Peyer's patch (tissue), 4 donors: ENCODE measurements at regions not wholly inside any gene's neighbourhood (a gene's known extent, or its start where the extent isn't known, plus 50 kb on each side); places are given as distances from the start of the nearest gene placed in this dataset.

Source experiments
- DNase-seq, 3 donors: peaks; one replicate each; pipeline ENCODE4 v3.0.0-alpha.2; 2017 to 2019
- H3K27ac ChIP-seq, 4 donors: fragments of 200-600 bp; sonication (generic); one replicate each; pipeline ENCODE4 v1.5.1; 2016 to 2019
- H3K27me3 ChIP-seq, 2 donors: fragments of 200-600 bp; sonication (generic); one replicate each; pipeline ENCODE4 v1.5.1; 2019
- H3K36me3 ChIP-seq, 3 donors: fragments of 200-600 bp; sonication (generic); one replicate each; pipeline ENCODE4 v1.5.1; 2016 to 2019
- H3K4me1 ChIP-seq, 4 donors: fragments of 200-600 bp; sonication (generic); one replicate each; pipeline ENCODE4 v1.5.1; 2016 to 2019
- H3K4me3 ChIP-seq, 4 donors: fragments of 200-600 bp; sonication (generic); 1 replicate in 3 of 4; 2 replicates in 1 of 4; pipeline ENCODE4 v1.5.1; 2016 to 2019; ENCODE audit warnings: mild to moderate bottlenecking in 1 of 4
- H3K9me3 ChIP-seq, 4 donors: fragments of 200-600 bp; sonication (generic); one replicate each; pipeline ENCODE4 v1.5.1; 2016 to 2019; ENCODE audit warnings: mild to moderate bottlenecking in 1 of 4
- POLR2A ChIP-seq, 2 donors: fragments of 450-650 bp; IDR thresholded peaks; one replicate each; pipeline ENCODE4 v1.5.1; 2017; ENCODE audit warnings: antibody characterized with exemption in 2 of 2, mild to moderate bottlenecking in 2 of 2, moderate library complexity in 2 of 2
- TF ChIP-seq, protein P1 (sequence below), 6 experiments: fragments of 450-650 bp in 4 of 6; fragments of 200-600 bp in 2 of 6; sonication (generic) in 1 of 6; IDR thresholded peaks; one replicate each; pipeline ENCODE4 v1.5.1; 2017 to 2019; ENCODE audit warnings: antibody characterized with exemption in 6 of 6, mild to moderate bottlenecking in 3 of 6, moderate library complexity in 1 of 6

DNA sequence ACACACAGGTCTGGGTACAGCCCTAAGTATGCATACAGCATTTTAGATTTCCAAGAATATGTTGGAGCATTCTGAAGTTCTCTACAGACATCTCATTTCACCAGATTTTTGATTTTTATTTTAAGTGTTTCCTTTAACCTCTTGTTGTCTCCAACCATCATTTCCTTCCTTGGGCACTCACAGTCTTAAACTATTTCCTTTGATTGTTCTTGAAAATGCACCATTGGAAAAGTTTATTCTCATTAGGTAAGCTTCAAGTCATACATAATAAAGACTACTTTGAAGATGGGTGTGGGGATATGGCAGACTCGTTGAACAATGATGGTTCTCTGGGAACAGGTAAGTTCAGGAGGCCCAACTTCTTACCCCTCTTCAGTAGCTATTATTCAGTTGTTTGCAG is 1174.6 kb downstream of the CDH12 start:
- Histone ChIP-seq H3K27me3 (no peaks in the 10 kb centered on the region), H3K9me3 (no peaks in the 10 kb centered on the region), H3K4me1 (no peaks in the 10 kb centered on the region), H3K27ac (no peak overlapping the region), H3K36me3 (no peaks in the 10 kb centered on the region), H3K4me3 (no peak overlapping the region)
- DNase-seq: no peak
- TF ChIP-seq POLR2A (IDR thresholded peaks at IDR 0.05): no peak
- TF ChIP-seq, protein P1, sequence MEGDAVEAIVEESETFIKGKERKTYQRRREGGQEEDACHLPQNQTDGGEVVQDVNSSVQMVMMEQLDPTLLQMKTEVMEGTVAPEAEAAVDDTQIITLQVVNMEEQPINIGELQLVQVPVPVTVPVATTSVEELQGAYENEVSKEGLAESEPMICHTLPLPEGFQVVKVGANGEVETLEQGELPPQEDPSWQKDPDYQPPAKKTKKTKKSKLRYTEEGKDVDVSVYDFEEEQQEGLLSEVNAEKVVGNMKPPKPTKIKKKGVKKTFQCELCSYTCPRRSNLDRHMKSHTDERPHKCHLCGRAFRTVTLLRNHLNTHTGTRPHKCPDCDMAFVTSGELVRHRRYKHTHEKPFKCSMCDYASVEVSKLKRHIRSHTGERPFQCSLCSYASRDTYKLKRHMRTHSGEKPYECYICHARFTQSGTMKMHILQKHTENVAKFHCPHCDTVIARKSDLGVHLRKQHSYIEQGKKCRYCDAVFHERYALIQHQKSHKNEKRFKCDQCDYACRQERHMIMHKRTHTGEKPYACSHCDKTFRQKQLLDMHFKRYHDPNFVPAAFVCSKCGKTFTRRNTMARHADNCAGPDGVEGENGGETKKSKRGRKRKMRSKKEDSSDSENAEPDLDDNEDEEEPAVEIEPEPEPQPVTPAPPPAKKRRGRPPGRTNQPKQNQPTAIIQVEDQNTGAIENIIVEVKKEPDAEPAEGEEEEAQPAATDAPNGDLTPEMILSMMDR (IDR thresholded peaks at IDR 0.05): no peak

DNA sequence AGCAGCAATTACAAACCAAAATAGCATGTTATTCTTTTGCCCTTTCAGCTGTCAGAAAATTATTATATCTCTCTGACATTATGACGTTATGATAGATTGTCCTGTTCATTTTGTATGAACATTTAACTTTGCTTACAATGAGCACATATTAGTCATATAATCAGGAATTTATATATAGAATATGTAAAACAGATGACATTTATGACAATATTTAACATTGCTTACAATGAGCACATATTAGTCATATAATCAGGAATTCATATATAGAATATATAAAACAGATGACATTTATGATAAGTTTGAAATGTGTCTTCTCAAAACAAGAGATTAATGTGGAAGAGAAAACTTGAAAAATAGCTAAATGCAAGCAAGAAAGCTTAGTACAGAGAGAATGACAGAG is 1180.2 kb downstream of the CDH12 start:
- DNase-seq: no peak
- Histone ChIP-seq H3K4me3 (no peak overlapping the region), H3K27ac (no peak overlapping the region), H3K36me3 (no peaks in the 10 kb centered on the region), H3K27me3 (no peaks in the 10 kb centered on the region), H3K4me1 (no peaks in the 10 kb centered on the region), H3K9me3 (no peaks in the 10 kb centered on the region)
- TF ChIP-seq, protein P1 (IDR thresholded peaks at IDR 0.05): no peak
- TF ChIP-seq POLR2A (IDR thresholded peaks at IDR 0.05): no peak

DNA sequence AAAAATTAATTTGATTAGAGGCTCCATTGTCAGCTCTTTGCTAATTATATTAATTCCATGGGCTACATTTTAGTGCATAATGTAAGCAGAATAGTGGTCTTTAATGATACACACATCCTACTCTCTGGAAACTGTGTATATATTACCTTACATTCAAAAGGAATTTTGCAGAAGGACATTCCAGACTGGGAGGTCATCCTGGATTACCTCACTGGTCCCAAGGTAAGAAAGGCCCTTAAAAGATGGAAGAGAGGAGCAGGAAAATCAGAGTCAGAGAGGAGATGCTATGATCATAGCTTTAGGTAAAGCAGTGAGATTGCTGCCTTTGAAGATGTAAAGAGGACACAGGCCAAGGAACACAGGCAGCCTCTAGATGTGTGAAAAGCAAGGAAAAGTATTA is 1180.8 kb downstream of the CDH12 start:
- H3K4me3 ChIP-seq: no peak overlapping the region
- no peaks in the 10 kb centered on the region for H3K4me1 ChIP-seq
- TF ChIP-seq, protein P1 (IDR thresholded peaks at IDR 0.05): no peak
- no peak for TF ChIP-seq POLR2A (IDR thresholded peaks at IDR 0.05)
- no peaks in the 10 kb centered on the region for H3K36me3 ChIP-seq
- H3K9me3 ChIP-seq: no peaks in the 10 kb centered on the region
- no peak for DNase-seq
- H3K27me3 ChIP-seq: no peaks in the 10 kb centered on the region
- H3K27ac ChIP-seq: no peak overlapping the region

DNA sequence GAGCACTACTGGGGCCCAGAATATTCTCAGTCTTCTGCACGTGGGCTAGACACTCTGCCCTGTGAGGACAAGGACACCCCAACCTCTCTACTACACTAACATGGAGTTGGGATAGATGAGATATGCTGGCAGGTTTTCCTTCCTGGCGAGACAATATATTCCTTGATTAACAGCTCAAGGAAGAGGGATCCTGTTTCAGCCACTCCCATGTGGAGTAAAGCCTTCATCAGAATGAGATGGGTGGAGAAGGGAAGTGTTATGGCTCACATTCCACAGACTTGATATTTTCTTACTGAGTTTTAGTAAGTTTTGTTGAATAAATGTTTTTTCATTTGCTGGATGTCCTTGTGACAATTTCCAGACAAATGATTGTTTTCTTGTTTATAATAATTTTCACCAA is 1187.6 kb downstream of the CDH12 start:
- DNase-seq: no peak
- no peaks in the 10 kb centered on the region for H3K27me3 ChIP-seq
- no peak for TF ChIP-seq POLR2A (IDR thresholded peaks at IDR 0.05)
- TF ChIP-seq, protein P1 (IDR thresholded peaks at IDR 0.05): no peak
- no peak overlapping the region for H3K4me3 ChIP-seq
- no peaks in the 10 kb centered on the region for H3K4me1 ChIP-seq
- H3K36me3 ChIP-seq: no peaks in the 10 kb centered on the region
- no peak overlapping the region for H3K27ac ChIP-seq
- H3K9me3 ChIP-seq: no peaks in the 10 kb centered on the region

DNA sequence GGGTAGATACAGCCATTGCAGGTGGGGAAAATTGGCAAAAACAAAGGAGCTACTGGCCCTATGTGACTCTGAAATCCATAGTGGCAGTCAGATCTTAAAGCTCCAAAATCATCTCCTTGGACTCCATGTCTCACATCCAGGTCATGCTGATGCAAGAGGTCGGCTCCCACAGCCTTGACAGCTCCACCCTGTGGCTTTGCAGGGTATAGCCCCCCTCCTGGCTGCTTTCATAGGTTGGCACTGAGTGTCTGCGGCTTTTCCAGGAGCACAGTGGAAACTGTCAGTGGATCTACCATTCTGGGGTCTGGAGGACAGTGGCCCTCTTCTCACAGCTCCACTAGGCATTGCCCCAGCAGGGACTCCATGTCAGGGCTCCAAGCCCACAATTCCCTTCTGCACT is 1190.1 kb downstream of the CDH12 start:
- Histone ChIP-seq H3K27ac (no peak overlapping the region), H3K9me3 (no peaks in the 10 kb centered on the region), H3K4me3 (no peak overlapping the region), H3K4me1 (no peaks in the 10 kb centered on the region), H3K27me3 (no peaks in the 10 kb centered on the region), H3K36me3 (no peaks in the 10 kb centered on the region)
- no peak for DNase-seq
- TF ChIP-seq, protein P1 (IDR thresholded peaks at IDR 0.05): no peak
- no peak for TF ChIP-seq POLR2A (IDR thresholded peaks at IDR 0.05)

DNA sequence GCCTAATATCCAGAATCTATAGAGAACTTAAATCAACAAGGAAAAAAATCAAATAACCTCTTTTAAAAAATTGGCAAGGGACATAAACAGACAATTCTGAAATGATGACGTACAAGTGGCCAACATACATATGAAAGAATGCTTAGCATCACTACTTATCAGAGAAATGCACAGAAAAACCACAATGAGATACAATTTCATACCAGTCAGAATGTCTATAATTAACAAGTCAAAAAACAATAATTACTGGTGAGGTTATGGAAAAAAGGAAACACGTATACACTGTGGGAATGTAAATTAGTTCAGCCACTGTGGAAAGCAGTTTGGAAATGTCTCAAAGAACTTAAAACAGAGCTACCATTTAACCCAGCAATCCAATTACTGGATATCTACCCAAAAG is 1192.0 kb downstream of the CDH12 start:
- TF ChIP-seq POLR2A (IDR thresholded peaks at IDR 0.05): no peak
- TF ChIP-seq, protein P1 (IDR thresholded peaks at IDR 0.05): no peak
- Histone ChIP-seq H3K27me3 (no peaks in the 10 kb centered on the region), H3K27ac (no peak overlapping the region), H3K9me3 (no peaks in the 10 kb centered on the region), H3K4me3 (no peak overlapping the region), H3K36me3 (no peaks in the 10 kb centered on the region), H3K4me1 (no peaks in the 10 kb centered on the region)
- DNase-seq: no peak
